ENCODE measurements at regions not wholly inside any gene's neighbourhood (a gene's known extent, or its start where the extent isn't known, plus 50 kb on each side); places are given as distances from the start of the nearest gene placed in this dataset.

DNA sequence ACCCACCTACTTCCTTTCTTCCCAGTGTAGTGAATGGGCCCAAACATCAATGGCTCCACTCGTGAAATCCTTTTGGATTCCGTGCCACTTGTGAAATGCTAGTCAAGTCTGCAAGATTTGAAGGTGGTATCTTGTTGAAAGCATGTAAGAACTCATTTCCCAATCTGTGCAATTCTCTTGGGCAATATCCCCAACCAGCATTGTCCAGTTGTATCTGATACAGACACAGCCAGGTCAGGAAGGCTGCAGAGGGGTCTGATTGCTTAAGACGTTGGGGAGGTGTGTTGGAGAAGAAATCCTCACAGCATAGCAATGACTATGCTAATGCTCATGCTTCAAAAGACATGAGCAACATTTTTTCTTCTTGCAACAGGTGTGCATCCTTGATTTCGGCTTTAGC is 164.8 kb downstream of the VEGFC start:
- Mint-ChIP-seq H3K27me3 (ENCODE audit: low read depth) (no peaks in the 10 kb centered on the region), H3K4me1 (peaks cover 2 to 5% of the 10 kb centered on the region in 2 experiments; a peak in 1 of 4 replicates), H3K36me3 (ENCODE audit: insufficient read depth in 1 of 3, low read depth in 3 of 3) (peaks cover 0 to 6% (median 0%) of the 10 kb centered on the region in 3 experiments; a peak in 2 of 7 replicates), H3K27ac (no peak overlapping the region), H3K9me3 (peaks cover 0 to 7% of the 10 kb centered on the region in 2 experiments; a peak in 2 of 5 replicates), H3K4me3 (no peak overlapping the region)
- Histone ChIP-seq H3K4me2 (ENCODE audit: insufficient read depth, insufficient read length, low read length) (no peak overlapping the region), H3K18ac (ENCODE audit: insufficient read length, low read depth, low read length) (no peak overlapping the region), H3K27me3 (ENCODE audit: insufficient read depth, low read length) (no peaks in the 10 kb centered on the region), H3K23ac (ENCODE audit: insufficient read length, low read depth, low read length) (no peak overlapping the region), H4K5ac (ENCODE audit: insufficient read length, low read depth, low read length) (no peak overlapping the region), H2BK12ac (ENCODE audit: insufficient read length, low read depth, low read length) (no peak overlapping the region), H2BK20ac (ENCODE audit: low read depth, low read length, poor library complexity, severe bottlenecking) (no peak overlapping the region), H4K20me1 (ENCODE audit: control insufficient read depth, insufficient read depth, insufficient read length) (no peaks in the 10 kb centered on the region), H3K56ac (ENCODE audit: insufficient read length, low read depth, low read length) (no peak overlapping the region), H3K27ac (ENCODE audit: insufficient read length, low read depth, low read length) (no peak overlapping the region), H3K4me1 (ENCODE audit: insufficient read depth, low read length) (no peaks in the 10 kb centered on the region), H4K91ac (ENCODE audit: insufficient read length, low read depth, low read length) (no peak overlapping the region), H3K4ac (ENCODE audit: low read depth, low read length) (no peak overlapping the region), H2AK5ac (ENCODE audit: insufficient read length, low read length) (no peak overlapping the region), H3K9ac (ENCODE audit: extremely low read depth, insufficient read length, low read length) (no peak overlapping the region), H2AFZ (ENCODE audit: low read length) (no peak overlapping the region), H4K8ac (replicated peaks; ENCODE audit: insufficient read length, low read depth, low read length) (no peak overlapping the region), H3K23me2 (ENCODE audit: insufficient read length, low read depth, low read length, poor library complexity, severe bottlenecking) (no peaks in the 10 kb centered on the region), H2BK120ac (ENCODE audit: low read depth, low read length, poor library complexity, severe bottlenecking) (no peak overlapping the region), H3K79me1 (ENCODE audit: insufficient read depth, low read depth, low read length, poor library complexity, severe bottlenecking) (no peaks in the 10 kb centered on the region), H3K9me3 (ENCODE audit: control insufficient read depth, low read depth, low read length) (no peaks in the 10 kb centered on the region), H2BK15ac (ENCODE audit: low read depth, low read length) (no peak overlapping the region), H3T11ph (ENCODE audit: low read length) (no peak overlapping the region), H3K14ac (ENCODE audit: insufficient read depth, low read length) (no peak overlapping the region), H2BK5ac (ENCODE audit: insufficient read length, low read length) (no peak overlapping the region), H3K79me2 (ENCODE audit: insufficient read depth, low read length) (no peaks in the 10 kb centered on the region)
- whole genome bisulfite sequencing (ENCODE audit: extremely low coverage, insufficient read length, low lambda C conversion rate) = no CpG with 5 or more reads among the region's 4 CpGs
- TF ChIP-seq, protein P1, sequence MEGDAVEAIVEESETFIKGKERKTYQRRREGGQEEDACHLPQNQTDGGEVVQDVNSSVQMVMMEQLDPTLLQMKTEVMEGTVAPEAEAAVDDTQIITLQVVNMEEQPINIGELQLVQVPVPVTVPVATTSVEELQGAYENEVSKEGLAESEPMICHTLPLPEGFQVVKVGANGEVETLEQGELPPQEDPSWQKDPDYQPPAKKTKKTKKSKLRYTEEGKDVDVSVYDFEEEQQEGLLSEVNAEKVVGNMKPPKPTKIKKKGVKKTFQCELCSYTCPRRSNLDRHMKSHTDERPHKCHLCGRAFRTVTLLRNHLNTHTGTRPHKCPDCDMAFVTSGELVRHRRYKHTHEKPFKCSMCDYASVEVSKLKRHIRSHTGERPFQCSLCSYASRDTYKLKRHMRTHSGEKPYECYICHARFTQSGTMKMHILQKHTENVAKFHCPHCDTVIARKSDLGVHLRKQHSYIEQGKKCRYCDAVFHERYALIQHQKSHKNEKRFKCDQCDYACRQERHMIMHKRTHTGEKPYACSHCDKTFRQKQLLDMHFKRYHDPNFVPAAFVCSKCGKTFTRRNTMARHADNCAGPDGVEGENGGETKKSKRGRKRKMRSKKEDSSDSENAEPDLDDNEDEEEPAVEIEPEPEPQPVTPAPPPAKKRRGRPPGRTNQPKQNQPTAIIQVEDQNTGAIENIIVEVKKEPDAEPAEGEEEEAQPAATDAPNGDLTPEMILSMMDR (conservative IDR thresholded peaks at IDR 0.05) = no peak
- no peak for DNase-seq
